Stomach (tissue), 4 donors: ENCODE measurements at regions not wholly inside any gene's neighbourhood (a gene's known extent, or its start where the extent isn't known, plus 50 kb on each side); places are given as distances from the start of the nearest gene placed in this dataset.

ENCODE experiments used
- POLR2A ChIP-seq, 4 donors: fragments of 450-650 bp; IDR thresholded peaks; one replicate each; pipeline ENCODE4 v1.6.1; 2016; ENCODE audit warnings: antibody characterized with exemption in 4 of 4, control low read depth in 2 of 4, mild to moderate bottlenecking in 1 of 4, moderate library complexity in 1 of 4
- TF ChIP-seq, protein P1 (sequence below), 7 experiments: fragments of 450-650 bp in 4 of 7; fragments of 200-600 bp in 3 of 7; sonication (generic) in 3 of 7; IDR thresholded peaks; one replicate each; pipeline ENCODE4 v1.5.1; 2016 to 2019; ENCODE audit warnings: antibody characterized with exemption in 7 of 7, control low read depth in 2 of 7, mild to moderate bottlenecking in 1 of 7

DNA sequence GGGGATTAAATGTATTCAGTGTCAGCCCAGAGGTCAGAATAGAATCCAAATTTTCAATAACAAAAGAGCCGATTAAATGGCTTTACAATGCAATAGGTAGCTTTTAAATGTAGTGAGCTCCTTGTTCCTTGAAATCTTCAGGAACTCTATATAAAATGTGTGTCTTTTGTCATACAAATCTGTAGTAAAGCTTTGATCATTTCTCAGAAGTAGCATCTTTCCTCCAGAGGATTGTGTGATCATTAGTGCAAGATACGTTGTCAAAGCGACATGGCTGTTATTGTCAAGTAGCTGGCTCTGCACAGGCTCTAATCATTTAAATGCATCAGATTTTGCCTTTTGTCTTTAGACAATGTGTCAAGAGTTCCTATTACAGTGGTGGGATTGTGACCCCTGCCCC lies 116.1 kb upstream of the NAMPT start:
- no peak for TF ChIP-seq POLR2A (IDR thresholded peaks at IDR 0.05)
- TF ChIP-seq, protein P1, sequence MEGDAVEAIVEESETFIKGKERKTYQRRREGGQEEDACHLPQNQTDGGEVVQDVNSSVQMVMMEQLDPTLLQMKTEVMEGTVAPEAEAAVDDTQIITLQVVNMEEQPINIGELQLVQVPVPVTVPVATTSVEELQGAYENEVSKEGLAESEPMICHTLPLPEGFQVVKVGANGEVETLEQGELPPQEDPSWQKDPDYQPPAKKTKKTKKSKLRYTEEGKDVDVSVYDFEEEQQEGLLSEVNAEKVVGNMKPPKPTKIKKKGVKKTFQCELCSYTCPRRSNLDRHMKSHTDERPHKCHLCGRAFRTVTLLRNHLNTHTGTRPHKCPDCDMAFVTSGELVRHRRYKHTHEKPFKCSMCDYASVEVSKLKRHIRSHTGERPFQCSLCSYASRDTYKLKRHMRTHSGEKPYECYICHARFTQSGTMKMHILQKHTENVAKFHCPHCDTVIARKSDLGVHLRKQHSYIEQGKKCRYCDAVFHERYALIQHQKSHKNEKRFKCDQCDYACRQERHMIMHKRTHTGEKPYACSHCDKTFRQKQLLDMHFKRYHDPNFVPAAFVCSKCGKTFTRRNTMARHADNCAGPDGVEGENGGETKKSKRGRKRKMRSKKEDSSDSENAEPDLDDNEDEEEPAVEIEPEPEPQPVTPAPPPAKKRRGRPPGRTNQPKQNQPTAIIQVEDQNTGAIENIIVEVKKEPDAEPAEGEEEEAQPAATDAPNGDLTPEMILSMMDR (IDR thresholded peaks at IDR 0.05): no peak
